Endothelial cell of umbilical vein (primary cell): ENCODE measurements at regions not wholly inside any gene's neighbourhood (a gene's known extent, or its start where the extent isn't known, plus 50 kb on each side); places are given as distances from the start of the nearest gene placed in this dataset.

Experiments
- BruUV-seq: library from RNA; stranded (reverse); fragments of 400-500 nt; replicated peaks from 2 replicates; lab custom pipeline; 2021; lab: Mats Ljungman, UMichigan
- CTCF ChIA-PET: fragments of 300-600, 350-600 bp; sonication (Branson Sonifier 250); formaldehyde crosslinking; loops from one replicate; lab custom pipeline; 2021; ENCODE audit warnings: antibody characterized with exemption, inconsistent platforms; lab: Charles Lee
- POLR2A ChIA-PET: fragments of 300-600, 350-600 bp; sonication (Branson Sonifier 250); formaldehyde crosslinking; loops from one replicate; lab custom pipeline; 2021; ENCODE audit warnings: antibody characterized with exemption, inconsistent platforms; lab: Charles Lee
- DNase-seq: peaks from one replicate; pipeline ENCODE4 v3.0.0-alpha.2; 2011; ENCODE audit warnings: low read depth, low spot score
- FAIRE-seq: peaks from 2 replicates; lab custom pipeline; 2011; peaks lifted over from hg19 to GRCh38; lab: Jason Lieb, UNC
- H2AFZ ChIP-seq: 2 replicates; pipeline ENCODE4 v1.6.0; 2012; ENCODE audit warnings: low read depth, low read length, control low read depth, inconsistent platforms
- H3K27ac ChIP-seq: 2 replicates; pipeline ENCODE4 v1.5.1; 2011; ENCODE audit warnings: low read depth, mild to moderate bottlenecking, control low read depth, low read length, moderate library complexity; ENCODE audit not compliant: insufficient read depth
- H3K27me3 ChIP-seq, 2 experiments: 2 replicates each; pipeline versions ENCODE4 v1.6.0 to v1.6.1; 2011; ENCODE audit warnings: low read length in 2 of 2, mixed read lengths in 1 of 2; ENCODE audit not compliant: control insufficient read depth in 2 of 2, insufficient read depth in 2 of 2
- H3K36me3 ChIP-seq, 2 experiments: 2 replicates in 1 of 2; 3 replicates in 1 of 2; pipeline ENCODE4 v1.5.1; 2011; ENCODE audit warnings: low read length in 2 of 2, mild to moderate bottlenecking in 1 of 2, moderate library complexity in 1 of 2; ENCODE audit not compliant: control insufficient read depth in 2 of 2, insufficient read depth in 2 of 2; ENCODE audit errors: extremely low read depth in 1 of 2
- H3K4me1 ChIP-seq: 3 replicates; pipeline ENCODE4 v1.5.1; 2011; ENCODE audit warnings: mild to moderate bottlenecking, low read length; ENCODE audit not compliant: control insufficient read depth, insufficient read depth; ENCODE audit errors: extremely low read depth
- H3K4me2 ChIP-seq: 2 replicates; pipeline ENCODE4 v1.6.1; 2011; ENCODE audit warnings: low read length, control low read depth, mixed read lengths; ENCODE audit not compliant: insufficient read depth
- H3K4me3 ChIP-seq, 3 experiments: fragments of 200-600 bp in 1 of 3; sonication (generic), shearing (Covaris generic) in 1 of 3; replicated peaks in 1 of 3; 2 replicates each; pipeline ENCODE4 v1.5.1; 2011 to 2016; ENCODE audit warnings: control low read depth in 3 of 3, low read length in 3 of 3, mild to moderate bottlenecking in 2 of 3, inconsistent platforms in 1 of 3, low read depth in 1 of 3, moderate library complexity in 1 of 3; ENCODE audit not compliant: insufficient read depth in 1 of 3
- H3K79me2 ChIP-seq: 2 replicates; pipeline ENCODE4 v1.6.0; 2012; ENCODE audit warnings: low read length, inconsistent platforms; ENCODE audit not compliant: control insufficient read depth, insufficient read depth
- H3K9ac ChIP-seq: replicated peaks from 2 replicates; pipeline ENCODE3; 2011; ENCODE audit warnings: low read length, control low read depth; ENCODE audit not compliant: insufficient read depth; ENCODE audit errors: extremely low read depth
- H3K9me1 ChIP-seq: replicated peaks from 3 replicates; pipeline ENCODE4 v1.6.0; 2011; ENCODE audit warnings: mild to moderate bottlenecking, low read length; ENCODE audit not compliant: control insufficient read depth, insufficient read depth; ENCODE audit errors: extremely low read depth
- H3K9me3 ChIP-seq: replicated peaks from 2 replicates; pipeline ENCODE4 v1.5.1; 2012; ENCODE audit warnings: low read length, inconsistent platforms; ENCODE audit not compliant: control insufficient read depth, insufficient read depth
- H4K20me1 ChIP-seq: replicated peaks from 2 replicates; pipeline ENCODE3; 2011; ENCODE audit warnings: mild to moderate bottlenecking, low read length; ENCODE audit not compliant: control insufficient read depth, insufficient read depth; ENCODE audit errors: extremely low read depth
- EZH2 ChIP-seq: IDR thresholded peaks from 2 replicates; pipeline ENCODE4 v1.6.1; 2012; ENCODE audit warnings: borderline replicate concordance, low read depth, mild to moderate bottlenecking, moderate library complexity, low read length, inconsistent platforms; ENCODE audit not compliant: severe bottlenecking
- FOS ChIP-seq: IDR thresholded peaks from 2 replicates; pipeline ENCODE4 v1.6.1; 2011; ENCODE audit warnings: mild to moderate bottlenecking, low read length, moderate library complexity, borderline replicate concordance; ENCODE audit not compliant: insufficient read depth
- GATA2 ChIP-seq: IDR thresholded peaks from 2 replicates; pipeline ENCODE4 v1.7.0; 2011; ENCODE audit warnings: low read depth, mild to moderate bottlenecking, moderate library complexity, mixed read lengths, low read length; ENCODE audit not compliant: insufficient read length, insufficient read depth
- JUN ChIP-seq: IDR thresholded peaks from 2 replicates; pipeline ENCODE4 v1.6.1; 2011; ENCODE audit warnings: borderline replicate concordance, low read depth; ENCODE audit not compliant: insufficient read length, insufficient read depth
- MYC ChIP-seq: IDR thresholded peaks from one replicate; pipeline ENCODE4 v1.6.1; 2011; ENCODE audit warnings: mild to moderate bottlenecking, low read depth, low read length
- POLR2A ChIP-seq: IDR thresholded peaks from 2 replicates; pipeline ENCODE4 v1.6.1; 2012; ENCODE audit warnings: low read depth, mild to moderate bottlenecking, control low read depth, low read length
- POLR2AphosphoS5 ChIP-seq: IDR thresholded peaks from 2 replicates; pipeline ENCODE4 v1.6.1; 2012; ENCODE audit warnings: low read depth, mild to moderate bottlenecking, control low read depth, low read length, moderate library complexity; ENCODE audit not compliant: insufficient read depth
- dilution Hi-C: fragments of 300-500 bp; cut with MboI; formaldehyde crosslinking; loops from one replicate; pipeline ENCODE4 v1.15.0; 2019; ENCODE audit warnings: low sequenced_read_pairs; ENCODE audit not compliant: extremely low pct_ligation_motif_present
- intact Hi-C: fragments of 100-400 bp; cut with micrococcal nuclease; formaldehyde crosslinking; loops from one replicate; pipeline ENCODE4 v1.10.0; 2022
- TF ChIP-seq, protein P1 (sequence below), 2 donors: IDR thresholded peaks; 1 replicate in 1 of 2; 2 replicates in 1 of 2; pipeline ENCODE4 v1.5.1; 2011; ENCODE audit warnings: low read length in 2 of 2, mild to moderate bottlenecking in 2 of 2, moderate library complexity in 2 of 2, control low read depth in 1 of 2, inconsistent platforms in 1 of 2, low read depth in 1 of 2; ENCODE audit not compliant: insufficient read depth in 1 of 2; ENCODE audit errors: extremely low read depth in 1 of 2
- TF ChIP-seq, protein P2 (sequence below): IDR thresholded peaks from 2 replicates; pipeline ENCODE4 v1.6.1; 2011; ENCODE audit not compliant: insufficient read depth, insufficient read length

DNA sequence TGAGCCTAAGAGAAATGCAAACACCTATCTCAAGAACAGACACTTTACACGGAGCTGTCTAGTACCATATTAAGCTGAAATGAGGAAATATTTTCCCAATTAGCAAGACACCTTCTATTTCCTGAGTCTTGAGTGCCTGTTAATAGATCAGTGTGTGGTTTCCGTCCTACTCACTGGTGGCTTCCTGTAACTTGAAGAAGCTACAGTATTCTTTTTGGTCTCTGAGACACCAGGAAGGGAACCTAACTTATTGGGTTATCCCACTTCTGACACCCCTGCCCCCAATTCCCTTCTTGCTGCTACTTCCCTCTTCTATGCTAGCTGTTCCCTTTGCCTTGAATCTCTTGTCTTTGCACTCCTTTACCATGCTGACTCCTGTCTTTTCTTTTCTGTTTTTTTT lies 92.7 kb downstream of the FDX1 start:
- POLR2A ChIA-PET, result no interaction called here
- no peak overlapping the region for H3K27ac ChIP-seq
- H3K27me3 ChIP-seq, result no peaks in the 10 kb centered on the region
- no TSS peak for BruUV-seq
- H3K36me3 ChIP-seq, result no peaks in the 10 kb centered on the region
- H3K9me3 ChIP-seq, result no peaks in the 10 kb centered on the region
- intact Hi-C loops (no loop called here), dilution Hi-C loops (no loop called here)
- CTCF ChIA-PET, result interaction anchor here (0.9 to 1.0 kb wide), 2 partner anchors 11 to 58 kb away, joined by 3 read pairs; no protein-coding TSS in a partner anchor
- H3K79me2 ChIP-seq, result no peaks in the 10 kb centered on the region
- no peak overlapping the region for H3K4me3 ChIP-seq
- no peak for DNase-seq
- H3K9me1 ChIP-seq, result no peaks in the 10 kb centered on the region
- H3K4me2 ChIP-seq, result peak overlapping the region; percentile 45
- H4K20me1 ChIP-seq, result no peaks in the 10 kb centered on the region
- no peak for FAIRE-seq
- H3K9ac ChIP-seq, result no peak overlapping the region
- H2AFZ ChIP-seq, result no peak overlapping the region
- TF ChIP-seq FOS (peak; percentile 39), MYC (no peak)
- TF ChIP-seq, protein P1, sequence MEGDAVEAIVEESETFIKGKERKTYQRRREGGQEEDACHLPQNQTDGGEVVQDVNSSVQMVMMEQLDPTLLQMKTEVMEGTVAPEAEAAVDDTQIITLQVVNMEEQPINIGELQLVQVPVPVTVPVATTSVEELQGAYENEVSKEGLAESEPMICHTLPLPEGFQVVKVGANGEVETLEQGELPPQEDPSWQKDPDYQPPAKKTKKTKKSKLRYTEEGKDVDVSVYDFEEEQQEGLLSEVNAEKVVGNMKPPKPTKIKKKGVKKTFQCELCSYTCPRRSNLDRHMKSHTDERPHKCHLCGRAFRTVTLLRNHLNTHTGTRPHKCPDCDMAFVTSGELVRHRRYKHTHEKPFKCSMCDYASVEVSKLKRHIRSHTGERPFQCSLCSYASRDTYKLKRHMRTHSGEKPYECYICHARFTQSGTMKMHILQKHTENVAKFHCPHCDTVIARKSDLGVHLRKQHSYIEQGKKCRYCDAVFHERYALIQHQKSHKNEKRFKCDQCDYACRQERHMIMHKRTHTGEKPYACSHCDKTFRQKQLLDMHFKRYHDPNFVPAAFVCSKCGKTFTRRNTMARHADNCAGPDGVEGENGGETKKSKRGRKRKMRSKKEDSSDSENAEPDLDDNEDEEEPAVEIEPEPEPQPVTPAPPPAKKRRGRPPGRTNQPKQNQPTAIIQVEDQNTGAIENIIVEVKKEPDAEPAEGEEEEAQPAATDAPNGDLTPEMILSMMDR (IDR thresholded peaks at IDR 0.05; ENCODE audit: extremely low read depth in 1 of 2, insufficient read depth in 1 of 2, low read depth in 1 of 2, low read length in 2 of 2), result no peak
- H3K4me1 ChIP-seq, result peaks cover 7% of the 10 kb centered on the region

DNA sequence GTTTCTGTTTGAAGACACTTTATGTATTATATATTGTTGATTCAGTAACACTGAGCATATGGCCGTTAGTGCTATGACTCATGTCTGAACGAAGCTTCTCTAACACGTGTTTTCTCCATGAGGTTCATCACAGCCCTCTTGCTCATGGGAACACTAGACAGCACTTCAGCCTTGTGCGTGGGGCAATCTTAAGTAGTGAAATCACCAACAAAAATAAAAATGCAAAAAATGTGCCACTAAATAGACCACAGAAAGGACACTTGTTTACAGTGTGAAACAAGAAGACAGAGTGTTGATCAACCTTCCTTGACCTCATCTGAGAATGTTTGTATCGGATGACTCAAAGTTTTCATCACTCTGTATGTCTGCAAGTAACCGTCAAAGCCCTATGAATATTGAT lies 94.5 kb downstream of the FDX1 start:
- ChIA-PET CTCF (no interaction called here), POLR2A (no interaction called here)
- no TSS peak for BruUV-seq
- Histone ChIP-seq H3K36me3 (no peaks in the 10 kb centered on the region), H3K9me3 (no peaks in the 10 kb centered on the region), H3K27ac (no peak overlapping the region), H3K4me2 (no peak overlapping the region), H4K20me1 (no peaks in the 10 kb centered on the region), H3K4me3 (no peak overlapping the region), H3K4me1 (peaks cover 7% of the 10 kb centered on the region), H3K27me3 (peaks cover 0 to 2% of the 10 kb centered on the region in 2 experiments), H2AFZ (no peak overlapping the region), H3K9me1 (no peaks in the 10 kb centered on the region), H3K9ac (no peak overlapping the region), H3K79me2 (no peaks in the 10 kb centered on the region)
- no peak for FAIRE-seq
- intact Hi-C loops (no loop called here), dilution Hi-C loops (no loop called here)
- no peak for DNase-seq
- TF ChIP-seq, protein P1 (IDR thresholded peaks at IDR 0.05; ENCODE audit: extremely low read depth in 1 of 2, insufficient read depth in 1 of 2, low read depth in 1 of 2, low read length in 2 of 2), result no peak
- TF ChIP-seq, protein P2, sequence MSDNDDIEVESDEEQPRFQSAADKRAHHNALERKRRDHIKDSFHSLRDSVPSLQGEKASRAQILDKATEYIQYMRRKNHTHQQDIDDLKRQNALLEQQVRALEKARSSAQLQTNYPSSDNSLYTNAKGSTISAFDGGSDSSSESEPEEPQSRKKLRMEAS, result no peak
- TF ChIP-seq MYC (no peak), POLR2A (no peak), JUN (no peak), GATA2 (no peak), POLR2AphosphoS5 (no peak), EZH2 (no peak), FOS (no peak)
